GM18511 (cell line): ENCODE measurements at regions not wholly inside any gene's neighbourhood (a gene's known extent, or its start where the extent isn't known, plus 50 kb on each side); places are given as distances from the start of the nearest gene placed in this dataset.
"Not testable (repeated sequence)": the region's sequence is repeated elsewhere in the genome, so short reads cannot be mapped to it uniquely, and the experiment has no call there.

ENCODE experiments used
- ATAC-seq: cut with Tn5 transposase; IDR thresholded peaks from one replicate; pipeline ENCODE4 v1.9.1; 2021; ENCODE audit warnings: mild to moderate bottlenecking, moderate library complexity; ENCODE audit not compliant: unreplicated experiment

DNA sequence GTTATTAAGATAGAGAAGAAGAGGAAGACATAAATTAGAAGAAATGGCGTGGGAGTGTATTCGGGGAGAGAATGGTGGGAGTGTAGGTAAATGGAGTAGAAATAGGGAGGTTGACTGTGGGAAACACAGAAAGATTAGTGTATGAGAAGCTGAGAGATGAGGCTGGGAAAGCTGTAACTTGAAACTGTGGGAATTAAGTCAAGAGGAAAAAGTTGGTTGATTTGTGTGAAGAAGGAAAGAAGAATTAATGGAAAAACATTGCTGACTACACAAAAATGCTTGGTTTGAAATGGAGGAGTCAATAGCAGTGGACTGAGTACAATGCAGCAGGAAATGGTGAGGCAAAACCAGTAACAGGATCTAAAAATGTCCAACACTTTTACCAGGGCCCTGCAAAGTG is 448.3 kb downstream of the PTPRC start:
- no peak for ATAC-seq

DNA sequence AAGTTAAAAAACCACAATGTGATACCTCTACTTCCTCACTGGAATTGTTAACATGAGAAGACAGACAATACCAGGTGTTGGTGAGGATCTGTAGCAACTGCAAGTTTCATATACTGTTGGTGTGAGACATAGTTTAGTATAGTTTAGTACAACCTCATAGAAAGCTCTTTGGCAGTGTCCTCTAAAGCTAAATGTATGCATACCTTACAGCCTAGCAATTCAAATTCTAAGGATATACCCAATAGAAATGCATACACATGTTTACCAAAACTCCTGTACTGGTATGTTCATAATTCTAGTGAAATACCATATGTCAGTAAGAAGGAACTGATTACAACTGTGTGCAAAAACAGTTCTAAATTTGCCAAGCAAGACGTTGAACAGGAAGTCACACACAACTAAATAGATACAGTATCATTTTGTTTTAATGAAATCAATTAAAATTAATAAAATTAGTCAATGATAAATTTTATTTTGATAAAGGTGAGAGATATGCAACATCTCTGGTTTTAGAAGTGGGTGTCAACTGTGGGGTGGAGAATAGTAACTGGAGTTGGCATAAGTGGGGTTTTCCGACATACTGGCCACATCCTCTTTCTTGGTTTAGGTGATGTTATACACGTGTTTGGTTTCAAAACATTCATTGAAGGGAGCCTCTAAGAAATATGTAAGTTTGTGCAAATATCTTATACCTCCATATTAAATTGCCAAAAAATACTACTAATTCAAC is 450.7 kb downstream of the PTPRC start:
- peak; percentile 94 for ATAC-seq

DNA sequence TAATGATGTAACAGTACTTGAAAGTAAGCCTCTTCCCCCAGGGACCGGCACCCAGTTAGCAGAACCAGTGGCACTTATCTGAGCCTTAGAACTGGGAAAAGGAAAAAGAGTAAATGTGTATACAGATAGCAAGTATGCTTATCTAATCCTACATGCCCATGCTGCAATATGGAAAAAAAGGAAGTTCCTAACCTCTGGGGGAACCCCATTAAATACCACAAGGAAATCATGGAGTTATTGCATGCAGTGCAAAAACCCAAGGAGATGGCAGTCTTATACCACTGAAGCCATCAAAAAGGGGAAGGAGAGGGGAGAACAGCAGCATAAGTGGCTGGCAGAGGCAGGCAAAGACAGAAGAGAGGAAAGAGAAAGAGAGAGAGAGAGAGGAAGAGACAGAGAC is 456.8 kb downstream of the PTPRC start:
- ATAC-seq: not testable (repeated sequence)

DNA sequence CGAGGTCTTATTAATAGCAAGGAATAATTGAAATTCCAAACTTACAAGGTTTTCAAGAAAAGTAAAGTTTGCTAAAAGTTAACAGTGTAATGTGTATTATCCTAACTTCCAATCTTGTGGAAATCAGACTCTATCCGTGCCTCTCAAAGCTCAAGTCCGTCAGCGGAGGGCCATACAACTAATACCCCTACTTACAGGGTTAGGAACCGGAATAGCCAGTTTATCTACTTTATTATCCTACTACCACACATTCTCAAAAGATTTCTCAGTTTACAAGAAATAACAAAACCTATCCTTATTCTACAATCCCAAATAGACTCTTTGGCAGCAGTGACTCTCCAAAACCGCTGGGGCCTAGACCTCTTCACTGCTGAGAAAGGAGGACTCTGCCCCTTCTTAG is 457.8 kb downstream of the PTPRC start:
- no peak for ATAC-seq

DNA sequence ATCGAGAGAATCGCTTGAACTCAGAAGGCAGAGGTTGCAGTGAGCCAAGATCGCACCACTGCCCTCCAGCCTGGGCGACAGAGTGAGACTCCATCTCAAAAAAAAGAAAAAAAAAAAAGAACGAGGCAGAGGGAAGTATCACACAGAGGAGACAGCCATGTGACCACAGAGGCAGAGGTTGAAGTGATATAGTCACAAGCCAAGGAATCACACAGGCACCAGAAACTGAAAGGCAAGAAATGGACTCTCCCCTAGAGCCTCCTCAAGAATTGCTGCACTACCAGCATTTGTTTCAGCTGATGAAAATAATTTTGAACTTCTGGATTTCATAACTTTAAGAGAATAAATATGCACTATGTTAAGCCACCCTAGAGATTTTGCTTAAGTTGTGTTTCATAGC is 459.6 kb downstream of the PTPRC start:
- peak; percentile 57 for ATAC-seq

DNA sequence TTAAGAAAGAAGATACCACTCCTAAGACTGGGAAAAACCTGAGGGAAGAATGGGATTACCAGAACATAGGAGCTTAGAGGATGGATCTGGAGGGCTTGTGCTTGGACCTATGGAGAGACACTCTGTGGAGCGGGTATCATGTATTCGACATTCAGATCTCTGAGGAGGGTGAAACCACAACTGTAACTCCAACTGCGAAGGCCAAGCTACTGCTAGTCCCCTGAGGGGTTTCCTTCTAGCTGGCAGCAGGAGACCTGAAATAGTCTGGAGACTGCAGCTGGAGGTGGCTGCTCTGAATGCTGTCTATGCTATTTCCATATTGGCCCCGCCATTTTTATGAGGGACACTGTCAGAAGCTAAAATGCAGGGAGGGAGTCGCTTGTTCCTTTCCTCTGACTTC is 462.3 kb downstream of the PTPRC start:
- no peak for ATAC-seq

DNA sequence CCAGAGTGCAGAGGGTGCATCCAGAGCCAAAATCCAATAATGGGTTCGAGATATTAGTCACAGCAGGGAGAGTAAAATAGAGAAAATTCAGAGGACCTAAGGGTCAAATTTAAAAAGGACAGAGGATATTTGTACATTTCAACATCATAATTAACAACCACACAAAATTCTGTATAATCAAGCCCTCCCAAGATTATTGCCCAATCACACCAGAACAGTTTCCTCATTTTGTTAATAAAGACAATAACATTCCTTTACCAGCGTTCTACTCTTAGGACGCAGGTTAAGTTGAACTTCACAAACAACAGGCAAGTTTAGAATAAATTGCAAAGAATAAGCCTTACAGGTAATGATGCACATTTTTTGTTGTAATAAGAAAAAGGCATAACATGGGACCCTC is 462.8 kb downstream of the PTPRC start:
- ATAC-seq: no peak

DNA sequence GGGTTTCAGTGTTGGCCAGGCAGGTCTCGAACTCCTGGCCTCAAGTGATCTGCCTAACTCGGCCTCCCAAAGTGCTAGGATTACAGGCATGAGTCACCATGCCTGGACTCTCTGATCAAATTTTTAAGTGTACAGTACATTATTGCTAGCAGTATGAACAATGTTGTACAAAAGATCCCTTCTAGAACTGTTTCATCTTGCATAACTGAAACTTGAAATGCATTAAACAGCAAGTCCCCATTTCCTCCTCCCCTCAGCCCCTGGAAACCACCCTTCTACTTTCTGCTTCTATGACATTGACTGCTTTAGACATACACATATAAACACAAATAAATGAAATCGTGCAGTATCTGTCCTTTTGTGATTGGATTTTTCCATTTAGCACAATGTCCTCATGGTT is 463.4 kb downstream of the PTPRC start:
- peak; percentile 83 for ATAC-seq

DNA sequence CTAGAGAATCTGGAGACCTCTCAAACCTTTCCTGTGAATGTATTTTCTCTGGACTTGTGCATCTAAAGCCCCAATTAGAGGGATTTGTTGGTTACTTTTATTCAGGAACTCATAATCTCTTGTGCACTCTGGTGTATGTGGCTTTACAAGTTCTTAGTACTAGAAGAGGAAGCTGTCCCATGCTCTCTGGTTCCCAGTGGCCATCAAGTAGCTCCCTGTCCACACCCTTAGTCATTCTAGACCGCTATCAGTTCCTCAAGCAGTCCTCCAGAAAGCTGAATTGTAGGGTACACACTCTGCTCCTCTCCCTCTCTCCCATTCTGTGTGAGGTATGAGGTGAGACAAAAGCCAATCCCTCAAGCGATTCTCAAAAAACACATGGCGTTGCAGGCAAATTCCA is 470.3 kb downstream of the PTPRC start:
- ATAC-seq: no peak

DNA sequence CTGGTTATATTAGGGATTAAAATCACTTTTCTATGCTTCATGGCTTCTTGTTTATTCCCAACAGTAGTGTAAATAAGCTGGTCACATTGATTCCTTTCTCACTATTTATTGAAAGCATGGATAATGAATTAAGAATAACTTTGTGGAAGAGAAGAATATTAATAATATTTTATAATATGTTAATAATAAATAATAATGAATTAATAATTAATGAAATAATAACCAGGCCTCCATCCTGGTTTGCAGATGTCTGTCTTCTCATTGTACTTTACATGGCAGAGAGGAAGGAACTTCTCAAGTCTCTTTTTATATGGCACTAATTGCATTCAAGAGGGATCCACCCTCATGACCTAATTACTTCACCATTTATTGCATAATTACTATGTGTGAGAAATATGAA is 473.5 kb downstream of the PTPRC start:
- no peak for ATAC-seq

DNA sequence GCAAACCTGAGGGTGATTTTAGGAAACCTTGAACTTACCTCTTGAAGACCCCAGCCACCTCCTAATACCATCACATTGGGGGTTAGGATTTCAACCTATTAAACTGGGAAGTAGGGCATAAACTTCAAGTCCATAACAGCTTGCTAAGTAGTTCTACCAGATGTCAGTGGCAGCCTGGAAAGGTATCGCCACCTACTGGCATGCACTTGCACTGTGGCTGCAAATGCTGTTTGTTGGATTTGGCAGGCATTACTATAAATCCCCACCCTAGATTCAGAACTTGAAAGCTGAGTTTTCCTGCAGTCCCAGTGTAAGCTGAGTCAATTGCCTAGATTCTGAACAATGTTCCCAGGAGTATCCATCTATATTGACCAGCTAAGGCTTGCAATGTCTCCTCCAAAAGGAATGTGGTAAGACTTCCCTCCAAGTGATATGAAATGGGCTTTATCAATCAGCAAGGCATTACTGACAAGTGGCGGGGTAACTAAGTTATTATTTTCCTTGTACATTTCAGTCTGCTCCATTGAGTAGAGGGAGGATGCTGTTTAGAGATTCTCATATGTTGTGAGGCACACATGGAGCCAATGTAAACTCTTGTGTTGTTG is 474.5 kb downstream of the PTPRC start:
- no peak for ATAC-seq

DNA sequence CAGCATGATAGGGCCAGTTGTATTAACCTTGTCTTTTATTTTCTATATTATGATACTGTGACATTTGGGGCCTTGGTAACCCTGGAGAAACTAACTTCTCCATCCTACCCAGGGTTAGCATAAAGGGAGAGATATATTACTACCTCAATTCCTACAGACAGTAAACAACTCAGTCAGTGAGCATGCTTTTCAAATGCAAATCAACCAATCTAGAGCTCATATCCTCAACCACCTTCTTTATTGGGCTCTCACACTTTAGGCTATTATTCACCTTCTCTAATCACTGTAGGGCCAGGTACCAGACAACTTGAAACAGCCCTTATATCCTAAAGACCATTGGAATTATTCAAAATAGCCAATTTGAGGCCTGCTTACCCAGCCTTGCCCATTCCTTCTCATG is 477.6 kb downstream of the PTPRC start:
- ATAC-seq: no peak

DNA sequence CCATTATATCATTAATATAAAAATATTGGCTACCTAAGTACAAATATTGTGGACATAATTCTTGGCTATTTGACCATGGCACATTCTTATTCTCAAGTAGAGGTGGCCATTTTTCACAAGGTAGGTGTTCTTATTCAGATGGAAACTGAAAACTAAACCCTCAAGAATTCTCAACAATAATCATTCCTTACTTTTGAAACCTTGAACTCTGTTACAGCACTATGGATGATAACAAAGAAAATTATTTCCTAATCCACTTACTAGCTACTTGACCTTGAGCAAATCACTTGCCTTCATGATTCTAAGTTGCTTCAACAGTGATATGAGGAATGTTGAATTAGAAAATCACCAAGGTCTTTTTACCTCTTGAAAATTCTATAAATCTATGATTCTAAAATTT is 482.2 kb downstream of the PTPRC start:
- no peak for ATAC-seq

DNA sequence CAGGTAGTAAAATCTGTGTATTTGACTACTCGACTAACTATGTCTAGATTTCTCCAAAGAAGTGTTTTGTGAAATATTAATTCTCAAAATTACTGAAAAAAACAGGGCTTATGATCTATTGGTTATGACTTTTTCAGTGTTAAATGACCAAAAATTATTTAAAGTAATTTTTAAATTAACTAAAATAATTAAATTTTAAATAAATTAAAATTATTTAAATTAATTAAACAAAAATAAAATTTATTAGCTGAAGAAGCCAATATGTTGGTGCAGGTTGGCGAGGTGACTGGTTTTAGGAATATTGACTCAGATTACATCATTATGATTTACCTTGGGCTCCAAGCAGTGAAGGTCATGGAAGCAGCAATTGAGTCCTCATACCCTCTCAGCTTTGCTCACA is 483.2 kb downstream of the PTPRC start:
- ATAC-seq: no peak

DNA sequence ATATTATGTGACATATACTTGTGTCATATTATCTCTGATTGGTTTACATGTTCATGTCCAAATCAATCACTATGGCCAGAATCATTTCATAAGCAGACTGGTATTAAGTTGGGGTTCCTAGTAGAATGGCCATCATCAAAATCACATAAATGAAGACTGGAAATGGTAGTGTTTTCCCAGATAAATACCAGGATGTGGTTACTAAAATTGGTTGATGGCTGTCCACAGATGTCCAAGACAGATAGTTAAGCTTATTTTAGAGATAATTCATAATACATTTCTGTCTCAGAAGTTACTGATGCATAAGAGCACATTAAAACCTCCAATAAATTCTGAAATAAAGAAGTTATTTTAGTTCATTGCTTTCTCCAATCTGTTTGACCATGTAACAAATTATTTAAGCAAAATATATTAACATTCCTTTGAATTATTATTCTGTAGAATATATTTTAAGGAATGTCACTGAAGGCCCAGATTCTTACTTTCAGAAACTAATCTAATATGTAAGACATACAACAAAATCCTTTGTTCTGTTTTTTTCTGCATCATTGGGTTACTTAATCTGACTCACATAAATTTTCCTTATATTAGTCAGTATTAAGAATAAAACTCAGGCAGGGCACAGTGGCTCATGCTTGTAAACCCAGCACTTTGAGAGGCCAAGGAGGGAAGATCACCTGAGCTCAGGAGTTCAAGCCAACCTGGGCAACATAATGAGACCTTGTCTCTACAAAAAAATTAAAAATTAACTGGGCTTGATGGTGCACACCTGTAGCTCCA is 483.9 kb downstream of the PTPRC start:
- no peak for ATAC-seq

DNA sequence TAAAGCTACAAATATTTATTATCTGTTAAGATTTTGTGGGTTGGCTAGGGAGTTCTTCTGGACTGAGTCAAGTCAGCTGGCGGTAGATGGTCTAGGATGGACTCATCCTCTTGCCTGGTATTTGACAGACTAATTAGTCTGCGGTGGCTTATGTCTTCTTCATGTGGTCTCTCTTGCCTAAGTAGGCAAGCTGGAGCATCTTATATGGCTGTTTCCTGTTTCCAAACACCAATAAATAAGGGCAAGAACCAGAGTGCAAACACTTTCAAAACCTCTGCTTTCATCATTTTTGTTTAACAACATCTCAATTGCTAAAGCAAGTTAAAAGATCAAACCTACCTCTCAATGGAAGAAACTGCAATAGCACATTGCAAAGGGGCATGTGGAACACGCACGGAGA is 484.8 kb downstream of the PTPRC start:
- ATAC-seq: no peak

DNA sequence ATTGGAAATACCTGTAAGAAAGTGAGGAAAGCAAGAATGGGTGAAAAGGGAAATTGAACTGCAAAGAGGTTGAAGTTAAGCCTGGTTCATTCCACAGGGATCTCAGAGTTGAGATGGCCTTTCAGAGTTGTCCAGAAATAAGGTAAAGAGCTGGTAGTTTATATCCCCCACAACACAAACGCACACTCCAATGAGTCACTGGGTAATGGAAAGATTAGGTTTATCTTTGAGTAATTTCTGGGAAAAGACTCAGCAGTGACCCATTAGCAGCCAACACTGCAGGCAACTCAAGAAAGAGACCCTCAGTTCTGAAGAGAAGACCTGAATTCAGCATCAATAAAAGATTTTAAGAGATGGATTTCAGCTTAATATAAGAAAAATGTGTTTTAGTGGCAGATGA is 485.5 kb downstream of the PTPRC start:
- ATAC-seq: no peak

DNA sequence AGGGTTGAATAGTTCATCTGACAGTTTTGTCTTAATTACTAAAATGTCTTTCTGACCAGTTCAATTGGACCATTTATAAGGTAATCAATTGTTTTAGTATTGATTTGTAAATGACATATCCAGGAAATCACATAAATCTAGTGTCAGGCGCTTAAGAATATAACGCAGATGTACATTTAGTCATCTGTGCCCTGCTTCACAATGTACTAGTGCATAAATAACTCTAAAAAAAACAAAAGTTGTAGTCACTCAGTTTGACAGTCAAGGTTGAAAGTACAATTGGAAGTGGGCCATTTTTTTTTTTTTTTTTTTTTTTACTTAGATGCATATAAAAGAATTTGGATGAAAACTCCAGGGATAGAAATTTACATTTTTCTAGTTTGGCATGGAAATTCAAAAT is 490.4 kb downstream of the PTPRC start:
- ATAC-seq: no peak

DNA sequence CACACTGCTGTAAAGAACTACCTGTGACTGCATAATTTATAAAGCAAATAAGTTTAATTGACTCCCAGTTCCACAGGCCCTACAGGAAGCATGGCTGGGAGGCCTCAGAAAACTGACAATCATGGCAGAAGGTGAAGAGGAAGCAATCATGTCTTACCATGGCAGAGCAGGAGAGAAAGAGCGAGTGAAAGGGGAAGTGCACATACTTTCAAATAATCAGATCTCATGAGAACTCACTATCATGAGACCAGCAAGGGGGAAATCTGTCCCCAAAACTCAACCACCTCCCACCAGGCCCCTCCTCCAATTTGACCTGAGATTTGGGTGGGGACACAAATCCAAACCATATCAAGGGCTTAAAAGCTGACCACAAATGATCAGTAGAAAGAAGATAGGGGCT is 493.2 kb downstream of the PTPRC start:
- ATAC-seq: no peak

DNA sequence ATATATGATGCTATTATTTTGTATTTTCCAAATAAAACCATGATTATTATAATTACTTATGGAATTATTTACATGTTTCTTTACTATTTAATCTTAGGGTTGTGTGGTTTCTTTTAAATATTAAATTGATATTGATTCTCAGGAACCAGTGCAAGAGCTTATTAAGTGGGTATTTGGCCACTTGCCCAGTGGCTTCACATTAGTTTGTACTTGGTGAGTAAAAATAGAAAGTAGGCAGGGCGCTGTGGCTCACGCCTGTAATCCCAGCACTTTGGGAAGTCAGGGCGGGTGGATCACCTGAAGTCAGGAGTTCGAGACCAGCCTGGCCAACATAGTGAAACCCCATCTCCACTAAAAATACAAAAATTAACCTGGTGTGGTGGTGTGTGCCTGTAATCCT is 497.1 kb downstream of the PTPRC start:
- no peak for ATAC-seq

DNA sequence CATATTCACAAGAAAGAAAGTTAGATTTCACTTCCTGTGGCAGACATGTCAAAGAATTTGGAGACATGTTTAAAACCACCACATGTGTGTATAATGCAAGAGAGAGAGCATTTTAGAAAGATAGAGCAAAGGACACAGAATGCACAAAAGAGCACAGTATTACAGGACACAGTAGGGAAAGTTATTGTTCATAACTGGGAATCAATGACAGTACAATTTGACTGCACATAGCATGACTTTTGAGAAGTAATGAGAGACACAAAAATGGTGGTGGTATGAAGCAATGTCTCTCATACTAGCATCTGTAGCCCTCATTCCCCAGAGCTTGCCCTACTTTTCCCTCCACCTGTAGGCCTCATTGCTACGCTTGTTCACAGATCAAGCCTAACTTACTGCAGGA is 499.2 kb downstream of the PTPRC start:
- ATAC-seq: no peak

DNA sequence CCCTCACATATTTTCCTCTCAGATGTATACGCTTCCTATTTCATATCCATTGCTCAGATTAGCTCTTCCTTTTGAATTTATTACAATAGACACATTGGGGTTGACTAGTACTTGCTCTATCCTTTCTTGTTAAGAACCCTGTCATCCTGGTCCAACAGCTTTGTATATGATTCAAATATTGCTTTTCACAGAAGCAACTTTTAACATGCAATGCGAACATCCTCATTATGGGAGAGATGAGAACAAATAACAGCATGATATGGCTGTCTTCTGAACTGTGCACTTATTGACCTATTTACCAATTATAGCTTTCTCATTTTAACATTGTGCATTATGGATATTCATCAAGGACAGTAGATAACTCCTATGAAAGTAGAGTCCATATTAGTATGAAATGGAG is 510.8 kb downstream of the PTPRC start:
- ATAC-seq: no peak
